GM19452 (cell line): ENCODE measurements at regions not wholly inside any gene's neighbourhood (a gene's known extent, or its start where the extent isn't known, plus 50 kb on each side); places are given as distances from the start of the nearest gene placed in this dataset.
"Not testable (repeated sequence)": the region's sequence is repeated elsewhere in the genome, so short reads cannot be mapped to it uniquely, and the experiment has no call there.

ENCODE experiments used
- ATAC-seq: cut with Tn5 transposase; IDR thresholded peaks from one replicate; pipeline ENCODE4 v1.9.1; 2021; ENCODE audit not compliant: unreplicated experiment

GRCh38 chr1:90826024-90826423 lies 108.9 kb upstream of the BARHL2 start:
- ATAC-seq = no peak

- no peak for ATAC-seq
These were observed 107.4 kb upstream of the BARHL2 start for GRCh38 chr1:90824551-90824950.

- no peak for ATAC-seq
These were observed 106.6 kb upstream of the BARHL2 start for GRCh38 chr1:90823686-90824085.

GRCh38 chr1:90821788-90822359 lies 104.8 kb upstream of the BARHL2 start:
- no peak for ATAC-seq

GRCh38 chr1:90821152-90821787 lies 104.2 kb upstream of the BARHL2 start:
- ATAC-seq = no peak

GRCh38 chr1:90820745-90821144 lies 103.6 kb upstream of the BARHL2 start:
- ATAC-seq = no peak

GRCh38 chr1:90817399-90817798 lies 100.3 kb upstream of the BARHL2 start:
- ATAC-seq = no peak

GRCh38 chr1:90812237-90812636 lies 95.1 kb upstream of the BARHL2 start:
- ATAC-seq = not testable (repeated sequence)

- ATAC-seq = not testable (repeated sequence)
These were observed 94.4 kb upstream of the BARHL2 start for GRCh38 chr1:90811444-90811950.

- ATAC-seq = no peak
These were observed 93.6 kb upstream of the BARHL2 start for GRCh38 chr1:90810681-90811080.

GRCh38 chr1:90809996-90810395 lies 92.9 kb upstream of the BARHL2 start:
- ATAC-seq = no peak

- ATAC-seq = no peak
These were observed 92.0 kb upstream of the BARHL2 start for GRCh38 chr1:90809093-90809492.

GRCh38 chr1:90807329-90807728 lies 90.2 kb upstream of the BARHL2 start:
- ATAC-seq = no peak

GRCh38 chr1:90802622-90803021 lies 85.5 kb upstream of the BARHL2 start:
- no peak for ATAC-seq

GRCh38 chr1:90800012-90800717 lies 83.1 kb upstream of the BARHL2 start:
- ATAC-seq = no peak

GRCh38 chr1:90799326-90799725 lies 82.2 kb upstream of the BARHL2 start:
- no peak for ATAC-seq

GRCh38 chr1:90798883-90799282 lies 81.8 kb upstream of the BARHL2 start:
- ATAC-seq = no peak

- ATAC-seq = no peak
These were observed 81.2 kb upstream of the BARHL2 start for GRCh38 chr1:90798344-90798743.

GRCh38 chr1:90795431-90795830 lies 78.3 kb upstream of the BARHL2 start:
- no peak for ATAC-seq

- no peak for ATAC-seq
These were observed 69.6 kb upstream of the BARHL2 start for GRCh38 chr1:90786709-90787108.

GRCh38 chr1:90784186-90784847 lies 67.2 kb upstream of the BARHL2 start:
- no peak for ATAC-seq

- ATAC-seq = no peak
These were observed 66.1 kb upstream of the BARHL2 start for GRCh38 chr1:90783181-90783580.
